CD1c-positive myeloid dendritic cell (primary cell): ENCODE measurements at regions not wholly inside any gene's neighbourhood (a gene's known extent, or its start where the extent isn't known, plus 50 kb on each side); places are given as distances from the start of the nearest gene placed in this dataset.
"Not testable (repeated sequence)": the region's sequence is repeated elsewhere in the genome, so short reads cannot be mapped to it uniquely, and the experiment has no call there.

Experiments
- DNase-seq: peaks from one replicate; pipeline ENCODE4 v3.0.0-alpha.2; 2016; ENCODE audit errors: extremely low spot score

DNA sequence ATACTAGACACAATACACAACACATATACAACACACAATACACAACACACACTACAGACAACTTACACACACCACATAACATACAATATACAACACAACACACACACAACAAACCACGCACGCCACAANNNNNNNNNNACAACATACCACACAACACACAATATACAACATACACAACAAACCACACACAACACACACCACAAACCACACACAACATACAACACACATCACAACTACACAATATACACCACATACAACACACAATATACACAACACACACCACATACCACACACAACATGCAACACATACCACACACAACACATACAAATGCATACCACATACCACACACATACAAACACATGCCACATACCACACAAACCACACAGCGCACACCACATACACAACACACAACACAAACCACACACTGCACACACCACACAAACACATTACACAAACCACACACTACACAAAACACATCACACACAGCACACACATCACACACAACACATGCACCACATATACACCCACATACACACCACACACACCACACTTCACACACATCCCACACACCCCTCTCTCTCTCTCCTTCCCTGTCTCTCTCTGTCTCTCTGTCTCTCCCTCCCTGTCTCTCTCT is 108.3 kb downstream of the ETS2 start:
- DNase-seq, result no peak

DNA sequence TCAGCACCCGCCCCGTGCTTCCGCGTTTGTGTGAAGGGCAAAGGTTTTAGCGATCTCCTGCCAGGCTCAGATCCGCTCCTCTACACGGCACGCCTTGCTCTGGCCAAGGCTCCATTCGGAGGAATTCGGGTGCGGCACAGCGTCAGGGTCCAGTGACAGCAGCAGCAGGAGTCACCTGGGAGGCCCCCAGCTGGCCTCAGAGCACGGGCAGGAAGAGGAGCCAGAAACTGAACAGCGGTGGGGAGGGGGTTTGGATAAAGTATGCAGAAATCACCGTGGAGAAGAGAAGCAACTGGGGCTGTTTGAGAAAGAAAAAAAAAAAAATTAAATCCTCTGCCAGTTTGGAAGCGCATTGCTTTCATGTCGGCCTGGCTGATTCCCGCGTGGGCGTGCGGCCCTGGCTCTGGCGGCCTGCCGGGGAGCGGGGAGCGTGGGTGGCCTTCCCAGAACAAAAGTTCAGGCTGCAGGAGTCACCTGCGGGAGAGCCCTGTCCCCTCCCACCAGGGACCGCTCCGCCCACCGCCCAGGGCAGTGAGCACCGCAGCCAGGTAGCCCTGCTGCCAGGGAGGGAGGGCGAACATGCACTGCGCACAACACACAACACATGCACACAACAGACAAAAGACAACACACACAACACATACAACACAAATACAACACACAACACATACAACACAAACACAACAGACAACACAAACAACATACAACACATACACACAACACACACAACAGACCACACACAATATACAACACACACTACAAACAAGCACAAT is 107.6 kb downstream of the ETS2 start:
- peak; percentile 69 for DNase-seq

DNA sequence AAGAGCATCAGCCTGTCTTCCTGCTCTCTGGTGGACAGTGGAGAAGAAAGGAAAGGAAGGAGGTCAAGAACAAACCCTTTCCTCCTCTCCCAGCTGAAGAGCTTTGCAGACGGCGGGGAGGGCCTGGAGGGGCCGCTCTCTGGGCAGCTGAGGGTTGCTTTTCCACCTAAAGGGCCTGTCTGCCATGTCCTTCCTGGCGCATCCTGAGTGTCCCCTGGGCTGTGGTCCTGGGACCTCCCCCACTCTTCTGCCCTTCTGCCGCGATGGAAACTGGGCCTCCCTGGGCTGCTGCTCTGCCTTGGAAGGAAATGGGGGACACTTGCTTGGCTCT is 107.0 kb downstream of the ETS2 start:
- no peak for DNase-seq

DNA sequence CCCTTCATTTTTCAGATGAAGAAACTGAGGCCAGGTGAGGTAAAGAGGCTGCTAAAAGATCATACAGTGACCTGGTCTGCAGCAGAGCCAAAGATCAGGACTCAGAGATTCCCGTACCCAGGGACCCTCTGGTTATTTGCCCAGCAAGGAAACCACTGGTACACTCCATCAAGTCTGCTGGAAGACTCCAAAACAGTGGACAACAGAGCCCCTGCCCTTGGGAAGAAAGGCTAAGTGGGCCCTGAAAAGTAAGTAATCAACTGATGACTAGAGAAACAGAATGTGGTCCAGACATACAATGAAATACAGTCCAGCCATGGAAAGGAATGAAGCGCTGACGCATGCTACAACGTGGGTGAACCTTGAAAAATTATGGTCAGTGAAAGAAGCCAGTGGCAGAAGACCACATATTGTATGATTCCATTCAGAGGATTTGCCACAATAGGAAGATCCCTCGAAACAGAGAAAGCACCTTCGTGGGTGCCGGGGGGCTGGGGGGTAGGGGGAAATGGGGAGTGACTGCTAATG is 106.4 kb downstream of the ETS2 start:
- DNase-seq, result no peak

DNA sequence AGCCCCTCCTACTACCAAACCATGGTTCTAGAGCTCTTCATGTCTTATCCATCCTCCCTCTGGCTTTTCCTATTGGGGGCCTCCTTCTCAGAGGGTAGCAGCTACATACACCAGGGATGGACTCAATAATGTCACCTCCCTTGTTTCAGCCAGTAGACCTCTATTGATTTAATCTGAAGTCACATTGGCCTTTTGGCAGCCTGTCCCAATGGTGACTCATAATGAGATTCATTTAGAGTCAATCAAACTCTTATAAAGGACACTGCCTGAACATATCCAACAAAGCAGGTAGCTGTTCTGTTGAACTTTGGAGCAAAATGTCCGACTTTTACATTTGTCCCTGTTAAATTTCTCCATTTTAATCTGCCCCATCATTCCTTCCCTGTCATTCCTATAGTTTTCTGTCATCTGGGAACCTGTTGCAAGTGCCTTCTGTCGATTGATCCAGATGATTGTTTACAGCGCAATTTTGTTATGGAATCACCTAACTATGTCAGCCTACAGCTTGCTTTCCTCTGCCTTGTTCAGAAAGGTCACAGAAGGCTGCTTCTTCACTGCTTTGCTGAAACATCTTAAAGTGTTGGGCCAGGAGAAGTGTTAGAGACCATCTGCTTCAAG is 105.9 kb downstream of the ETS2 start:
- no peak for DNase-seq

DNA sequence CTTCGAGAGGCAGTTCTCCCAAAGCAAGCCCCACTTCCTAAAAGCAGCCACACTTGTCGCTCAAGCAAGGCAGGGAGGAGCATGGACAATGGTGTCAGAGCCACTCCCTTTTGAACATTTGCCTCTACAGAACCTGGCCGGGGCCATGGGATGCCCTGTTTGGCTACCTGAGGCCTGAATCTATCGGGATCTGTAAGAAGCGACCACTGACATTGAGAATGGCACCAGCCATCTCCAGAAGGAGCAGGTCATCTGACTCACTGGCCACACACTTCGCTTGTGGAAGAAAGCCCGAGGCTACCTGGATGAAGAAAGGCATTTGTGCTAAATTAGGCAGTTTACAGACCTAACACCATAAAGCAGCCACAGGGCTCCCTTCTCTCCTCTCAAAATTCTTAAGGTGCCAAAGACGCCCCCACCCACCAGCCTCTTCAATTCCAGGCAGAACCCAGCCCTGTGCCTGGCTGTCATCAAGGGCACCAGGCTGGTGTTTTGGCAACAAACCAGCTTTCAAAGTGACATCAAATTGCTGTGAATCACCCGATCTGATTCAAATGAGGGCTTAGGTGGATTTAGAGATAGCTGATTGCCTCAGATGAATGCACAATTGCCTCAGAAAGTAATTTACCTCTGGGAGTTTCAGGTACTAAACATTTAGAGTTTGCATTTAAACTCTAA is 104.8 kb downstream of the ETS2 start:
- no peak for DNase-seq

DNA sequence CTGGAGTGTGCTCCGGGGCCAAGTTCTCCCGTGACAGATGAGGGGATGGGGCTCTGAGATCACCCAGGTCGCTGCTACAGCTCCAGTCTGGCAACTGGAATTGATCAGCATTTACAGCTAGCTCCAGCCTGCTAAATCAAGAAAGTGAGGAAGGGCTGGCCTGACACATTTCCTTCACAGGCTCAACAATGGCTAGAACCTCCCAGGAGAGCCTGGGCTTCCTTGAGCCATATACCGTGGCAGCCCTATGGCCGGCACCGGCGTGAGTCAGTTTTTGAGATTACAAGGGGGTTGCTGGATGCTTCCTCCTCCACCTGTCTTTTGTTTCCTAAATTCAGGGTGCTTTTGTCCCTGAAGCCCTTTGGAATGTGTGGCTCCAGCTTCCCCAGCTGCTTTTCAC is 104.2 kb downstream of the ETS2 start:
- DNase-seq, result no peak

DNA sequence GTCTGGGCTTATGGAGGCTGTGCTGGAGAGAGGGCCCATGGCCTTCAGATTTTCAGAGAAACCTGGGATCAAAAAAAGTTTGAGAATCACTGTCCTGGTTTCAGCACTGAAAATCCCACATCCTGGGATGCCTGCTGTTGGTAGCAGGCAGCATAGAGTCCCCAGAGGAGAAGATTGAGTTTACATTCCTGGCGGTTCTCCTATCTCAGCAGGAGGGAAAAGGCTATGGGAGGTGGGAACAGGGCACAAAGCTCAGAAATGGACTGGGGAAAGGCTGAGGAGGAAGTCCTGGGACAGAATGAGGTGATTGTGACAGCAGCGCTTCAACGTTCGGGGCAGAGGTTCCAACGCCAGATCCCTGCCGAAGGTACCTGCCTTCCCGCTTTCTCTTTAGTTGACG is 103.4 kb downstream of the ETS2 start:
- no peak for DNase-seq

DNA sequence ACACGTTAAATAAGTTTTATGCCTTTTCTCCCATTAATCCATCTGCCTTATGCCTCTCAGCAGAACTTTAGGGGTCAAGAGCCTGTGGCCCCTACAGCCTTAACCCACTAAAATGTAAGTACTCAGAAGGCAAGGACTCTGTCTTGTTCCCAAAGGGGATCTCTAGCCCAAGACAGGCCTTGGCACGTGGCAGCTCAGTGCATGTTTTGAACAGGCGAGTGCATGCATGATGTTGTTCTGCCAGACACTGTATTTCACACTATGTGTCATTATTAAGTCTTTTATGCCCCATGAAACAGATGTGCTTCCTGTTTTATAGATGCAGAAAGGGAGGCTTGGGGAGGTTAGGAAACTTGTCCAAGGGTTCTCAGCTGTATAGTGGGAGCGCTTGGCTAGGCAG is 102.8 kb downstream of the ETS2 start:
- no peak for DNase-seq

DNA sequence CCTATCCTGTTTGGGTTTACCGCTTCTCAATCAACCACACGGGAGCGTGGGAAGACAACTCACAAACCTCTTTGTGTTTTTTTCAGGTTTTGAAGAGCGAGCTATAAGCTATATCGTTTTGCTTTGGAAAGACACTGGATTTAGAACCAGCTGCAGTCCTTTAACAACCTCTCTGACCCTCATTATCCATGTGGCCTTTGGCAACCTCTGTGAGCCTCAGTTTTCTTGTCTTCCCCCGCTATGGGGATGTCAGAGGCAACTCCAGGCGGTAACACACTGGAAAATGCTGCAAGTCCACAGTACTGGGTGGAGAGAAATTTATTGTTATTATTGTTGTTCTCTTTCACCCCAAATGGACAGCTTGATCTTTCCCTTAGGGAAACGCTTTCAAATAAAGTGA is 100.0 kb downstream of the ETS2 start:
- no peak for DNase-seq

DNA sequence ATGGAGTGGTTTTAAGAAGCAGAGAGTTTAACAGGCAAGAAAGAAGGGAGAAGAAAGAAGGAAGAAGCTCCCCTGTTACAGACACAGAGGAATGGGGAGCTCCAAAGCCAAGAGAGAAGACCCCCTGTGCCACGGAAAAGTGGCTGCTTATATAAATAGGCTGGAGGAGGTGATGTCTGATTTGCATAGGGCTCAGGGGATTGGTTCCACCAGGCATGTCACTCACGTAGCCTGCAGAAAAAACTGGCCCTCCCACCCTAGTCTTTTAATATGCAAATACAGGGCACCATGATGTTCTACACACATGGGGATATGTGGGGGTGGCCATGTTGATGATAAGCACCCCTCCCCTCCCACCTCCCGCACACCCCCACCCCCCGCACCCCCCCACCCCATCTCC is 99.6 kb downstream of the ETS2 start:
- DNase-seq, result no peak

DNA sequence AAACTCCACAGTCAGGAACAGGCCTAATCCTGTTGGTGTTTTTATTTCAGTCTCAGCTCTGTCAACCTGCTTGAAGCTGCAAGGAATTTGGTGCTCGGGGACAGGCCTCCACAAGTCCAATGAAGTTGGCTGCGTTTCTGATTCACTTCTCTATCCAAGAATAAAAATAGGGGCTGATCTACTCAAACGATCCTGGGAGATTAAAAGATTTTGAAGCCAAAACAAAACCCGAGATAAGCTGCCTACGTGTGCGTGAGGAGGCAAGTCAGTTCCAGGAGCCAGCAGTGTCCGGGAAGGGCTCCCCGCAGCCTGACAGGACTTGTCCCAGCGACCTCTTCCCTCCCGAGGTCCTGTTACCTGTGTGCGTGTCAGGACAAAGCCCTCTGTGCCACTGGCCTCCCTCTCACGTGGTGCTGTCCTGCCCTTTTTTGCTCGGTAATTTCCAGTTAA is 98.0 kb downstream of the ETS2 start:
- DNase-seq, result no peak

DNA sequence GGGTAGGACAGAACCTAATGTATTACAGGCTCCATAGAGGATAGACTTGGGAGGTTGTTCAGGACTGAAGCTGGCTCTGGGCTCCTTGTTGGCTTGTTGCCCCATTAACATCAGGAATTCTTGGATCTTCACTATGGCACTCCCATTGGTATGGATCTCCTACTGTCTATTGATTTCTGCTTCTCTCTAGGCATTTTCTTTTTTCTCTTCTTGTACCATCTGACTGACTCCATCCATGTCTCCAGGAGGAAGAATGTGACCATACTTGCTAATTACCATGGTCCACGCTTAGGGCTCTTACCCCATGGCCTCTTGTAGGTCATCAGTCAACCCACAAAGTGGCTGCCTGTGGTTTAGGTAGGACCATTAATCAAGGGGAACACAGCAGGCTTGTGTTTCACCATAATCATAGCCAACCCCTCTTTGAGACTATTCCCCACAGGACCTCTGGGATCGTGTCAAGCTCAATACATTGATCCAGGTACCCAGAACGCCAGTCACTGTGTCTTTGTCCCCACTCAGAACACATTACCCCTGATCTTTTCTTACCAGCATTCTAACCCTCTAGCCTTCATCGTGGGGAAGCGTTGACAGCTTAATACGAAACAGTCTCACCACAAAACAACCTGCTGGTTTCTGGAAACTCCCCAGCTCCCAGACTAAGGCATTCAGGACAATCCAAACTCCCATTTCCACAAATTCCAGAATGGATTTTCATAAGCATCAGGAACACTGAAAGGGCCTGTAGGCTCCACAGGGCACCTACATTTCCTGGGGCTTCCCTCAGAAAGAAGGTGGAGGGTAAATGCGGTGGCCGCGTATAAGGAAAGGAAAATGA is 97.1 kb downstream of the ETS2 start:
- DNase-seq, result no peak

DNA sequence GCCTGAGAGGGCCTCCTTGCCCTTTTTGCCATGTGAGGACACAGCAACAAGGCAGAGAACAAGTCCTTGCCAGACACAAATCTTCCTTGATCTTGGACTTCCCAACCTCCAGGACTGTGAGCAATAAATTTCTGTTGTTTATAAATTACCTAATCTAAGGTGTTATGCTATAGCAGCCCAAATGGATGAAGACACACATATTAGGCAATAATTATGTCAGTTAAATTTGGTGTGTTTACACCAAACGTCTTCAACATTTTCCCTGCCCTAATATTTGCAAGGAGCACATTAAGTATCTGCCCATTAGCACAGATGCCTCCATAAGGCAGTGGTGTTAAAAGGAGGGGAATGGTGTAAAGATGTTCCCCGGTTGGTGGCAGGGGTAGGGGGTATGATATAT is 94.8 kb downstream of the ETS2 start:
- no peak for DNase-seq

DNA sequence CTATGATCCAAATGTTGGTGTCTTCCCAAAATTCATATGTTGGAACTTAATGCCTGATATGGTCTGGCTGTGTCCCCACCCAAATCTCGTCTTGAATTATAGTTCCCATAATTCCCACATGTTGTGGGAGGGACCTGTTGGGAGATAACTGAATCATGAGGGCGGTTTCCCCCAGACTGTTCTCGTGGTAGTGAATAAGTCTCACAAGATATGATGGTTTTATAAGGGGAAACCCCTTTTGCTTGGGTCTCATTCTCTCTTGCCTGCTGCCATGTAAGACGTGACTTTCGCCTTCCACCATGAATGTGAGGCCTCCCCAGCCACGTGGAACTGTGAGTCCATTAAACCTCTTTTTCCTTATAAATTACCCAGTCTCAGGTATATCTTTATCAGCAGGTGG is 94.3 kb downstream of the ETS2 start:
- DNase-seq, result not testable (repeated sequence)

DNA sequence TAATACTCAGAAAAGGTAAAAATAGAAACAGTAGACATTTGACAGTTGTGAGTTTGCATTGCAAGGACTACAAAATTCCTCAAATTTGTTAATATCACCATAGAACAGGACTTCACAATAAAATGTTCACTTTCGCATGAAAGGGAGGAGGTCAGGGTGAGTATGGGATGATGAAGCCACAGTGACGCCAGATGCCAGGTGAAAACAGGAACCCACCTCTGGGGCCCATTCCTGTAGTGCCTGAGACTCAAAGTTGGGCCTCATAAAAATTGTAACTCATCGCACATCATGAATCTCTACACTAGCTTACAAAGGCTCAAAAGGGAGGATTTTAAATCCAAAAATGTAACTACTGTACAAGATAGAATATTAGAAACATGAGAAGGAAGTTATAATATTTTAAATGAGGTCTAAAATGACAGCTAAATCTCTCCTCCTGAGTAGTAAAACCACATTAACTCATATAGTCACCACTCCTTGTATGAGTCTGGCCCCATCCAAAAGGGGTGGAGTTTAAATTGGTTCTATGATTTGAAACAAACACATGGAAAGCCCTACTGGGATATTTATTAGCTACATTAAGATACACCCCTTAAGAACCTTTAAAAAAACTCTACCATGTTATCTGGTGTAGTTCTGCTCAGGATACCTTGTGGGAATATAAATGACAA is 93.7 kb downstream of the ETS2 start:
- no peak for DNase-seq

DNA sequence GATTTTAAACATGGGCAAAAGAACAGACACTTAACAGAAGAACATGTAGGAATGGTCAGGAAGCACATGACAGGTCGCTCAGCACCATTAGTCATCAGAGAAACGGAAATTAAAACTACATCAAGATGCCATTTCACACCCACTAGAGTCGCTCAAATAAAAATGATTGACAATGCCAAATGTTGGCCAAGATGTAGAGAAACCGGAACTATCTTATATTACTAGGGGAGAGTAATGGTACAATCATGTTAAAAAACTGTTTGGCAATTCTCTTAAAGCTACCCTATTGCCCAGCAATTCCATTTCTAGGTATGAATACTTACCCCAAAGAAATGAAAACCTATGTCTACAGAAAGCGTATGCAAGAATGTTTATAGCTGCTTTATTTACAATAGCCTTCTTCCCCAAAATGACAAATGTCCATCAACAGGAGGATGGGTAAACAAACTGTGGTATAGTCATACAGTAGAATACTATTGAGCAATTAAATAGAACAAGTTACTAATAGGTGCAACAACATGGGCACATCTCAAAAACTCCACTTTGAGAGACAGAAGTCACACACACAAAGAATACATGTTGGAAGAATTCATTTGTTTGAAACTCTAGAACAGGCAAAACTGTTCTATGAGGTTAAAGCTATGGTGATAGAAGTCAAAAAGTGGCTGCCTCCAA is 92.8 kb downstream of the ETS2 start:
- DNase-seq, result peak; percentile 73

DNA sequence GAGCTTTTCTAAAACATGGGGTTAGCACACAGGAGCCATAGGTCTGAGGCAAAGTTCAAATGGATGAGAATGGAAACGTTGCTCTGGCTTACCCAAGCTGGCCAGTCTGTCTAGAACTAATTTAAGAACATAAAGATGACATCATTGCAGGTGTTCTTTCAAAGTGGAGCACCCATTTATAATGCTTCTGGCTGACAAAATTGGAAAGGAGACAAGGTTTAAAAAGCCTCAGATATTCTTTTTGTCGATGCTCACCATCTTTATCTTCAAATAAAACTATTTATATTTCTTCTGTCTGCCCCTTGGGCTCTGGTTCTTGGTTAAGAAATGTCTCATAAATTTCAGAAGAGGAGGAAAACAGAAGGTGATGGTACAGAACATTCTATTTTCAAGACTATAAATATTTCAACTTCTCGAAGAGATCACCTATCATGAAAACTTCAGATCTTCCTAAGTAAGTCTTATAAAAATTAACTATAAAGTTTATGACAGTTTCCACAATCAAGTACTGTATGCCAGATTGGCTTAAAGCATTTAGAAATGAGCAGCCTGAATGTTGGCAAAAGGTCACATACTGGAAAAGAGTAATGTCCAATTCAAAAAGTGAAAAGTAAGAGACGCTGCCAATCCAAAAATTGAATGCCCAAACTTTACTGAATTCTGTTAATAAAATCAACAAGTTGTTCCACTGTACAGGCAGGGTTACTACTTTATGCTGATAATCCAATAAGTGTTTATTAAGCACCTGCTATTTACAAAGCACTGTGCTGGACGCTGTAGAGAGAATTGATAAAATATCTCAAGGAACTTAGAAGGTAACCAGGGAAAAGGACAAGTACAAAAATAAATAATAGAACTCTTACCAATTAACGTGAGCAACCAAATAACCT is 92.0 kb downstream of the ETS2 start:
- DNase-seq, result no peak

DNA sequence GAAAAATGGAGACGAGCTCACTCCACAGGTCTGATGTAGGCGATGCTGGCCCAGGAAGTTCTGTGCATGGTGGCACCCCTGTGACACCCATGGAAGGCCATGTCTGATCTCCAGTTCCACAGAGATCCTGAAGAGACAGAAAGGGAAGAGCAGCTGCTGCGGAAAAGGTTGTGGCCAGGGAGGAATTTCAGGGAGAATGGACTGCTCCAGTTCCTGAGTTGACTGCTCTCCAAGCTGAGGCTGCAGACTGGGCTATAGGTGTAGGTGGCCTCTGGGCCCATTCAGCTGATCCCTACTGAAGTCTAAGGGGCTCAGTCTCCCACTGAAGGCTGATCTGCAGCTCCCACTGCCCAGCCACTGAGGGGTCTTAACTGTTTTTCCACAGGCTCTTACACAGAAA is 89.2 kb downstream of the ETS2 start:
- no peak for DNase-seq
